GM06990 (cell line): ENCODE measurements at regions not wholly inside any gene's neighbourhood (a gene's known extent, or its start where the extent isn't known, plus 50 kb on each side); places are given as distances from the start of the nearest gene placed in this dataset.

ENCODE experiments used
- DNase-seq: peaks from one replicate; pipeline ENCODE4 v3.0.0-alpha.2; 2011; ENCODE audit not compliant: insufficient read length; ENCODE audit errors: extremely low read depth
- H3K27me3 ChIP-seq: replicated peaks from 2 replicates; pipeline ENCODE4 v1.6.0; 2011; ENCODE audit warnings: low read length; ENCODE audit not compliant: control insufficient read depth, insufficient read depth
- H3K36me3 ChIP-seq: 2 replicates; pipeline ENCODE4 v1.5.1; 2011; ENCODE audit warnings: low read length; ENCODE audit not compliant: control insufficient read depth, insufficient read depth
- H3K4me3 ChIP-seq: replicated peaks from 2 replicates; pipeline ENCODE4 v1.5.1; 2011; ENCODE audit warnings: low read depth, mild to moderate bottlenecking, control low read depth, low read length
- CTCF ChIP-seq: IDR thresholded peaks from 2 replicates; pipeline ENCODE4 v1.5.1; 2011; ENCODE audit warnings: low read length, control low read depth, mild to moderate bottlenecking, inconsistent platforms; ENCODE audit not compliant: insufficient read depth, poor library complexity, severe bottlenecking

GRCh38 chr6:135600931-135601330 lies 103.4 kb upstream of the AHI1 start:
- Histone ChIP-seq H3K4me3 (no peak overlapping the region), H3K27me3 (no peaks in the 10 kb centered on the region; the same call in 1 of the 2 replicates), H3K36me3 (no peaks in the 10 kb centered on the region)
- DNase-seq = no peak
- TF ChIP-seq CTCF = no peak

GRCh38 chr6:135601857-135602256 lies 104.3 kb upstream of the AHI1 start:
- no peak for TF ChIP-seq CTCF
- no peaks in the 10 kb centered on the region for H3K36me3 ChIP-seq
- H3K4me3 ChIP-seq = no peak overlapping the region
- H3K27me3 ChIP-seq = no peaks in the 10 kb centered on the region; the same call in 1 of the 2 replicates
- no peak for DNase-seq

GRCh38 chr6:135603249-135603648 lies 105.7 kb upstream of the AHI1 start:
- TF ChIP-seq CTCF = no peak
- no peaks in the 10 kb centered on the region for H3K36me3 ChIP-seq
- DNase-seq = no peak
- no peaks in the 10 kb centered on the region; the same call in 1 of the 2 replicates for H3K27me3 ChIP-seq
- H3K4me3 ChIP-seq = no peak overlapping the region

- Histone ChIP-seq H3K27me3 (no peaks in the 10 kb centered on the region; the same call in 1 of the 2 replicates), H3K36me3 (no peaks in the 10 kb centered on the region), H3K4me3 (no peak overlapping the region)
- DNase-seq = no peak
- no peak for TF ChIP-seq CTCF
Measured at GRCh38 chr6:135604035-135604860, 106.7 kb upstream of the AHI1 start.

GRCh38 chr6:135605278-135605790 lies 107.8 kb upstream of the AHI1 start:
- TF ChIP-seq CTCF = no peak

More at GRCh38 chr6:135605278-135605790, 107.8 kb upstream of the AHI1 start:
- no peak for DNase-seq
- H3K27me3 ChIP-seq = no peaks in the 10 kb centered on the region; the same call in 1 of the 2 replicates
- H3K36me3 ChIP-seq = no peaks in the 10 kb centered on the region
- no peak overlapping the region for H3K4me3 ChIP-seq
